ENCODE measurements at regions not wholly inside any gene's neighbourhood (a gene's known extent, or its start where the extent isn't known, plus 50 kb on each side); places are given as distances from the start of the nearest gene placed in this dataset.

DNA sequence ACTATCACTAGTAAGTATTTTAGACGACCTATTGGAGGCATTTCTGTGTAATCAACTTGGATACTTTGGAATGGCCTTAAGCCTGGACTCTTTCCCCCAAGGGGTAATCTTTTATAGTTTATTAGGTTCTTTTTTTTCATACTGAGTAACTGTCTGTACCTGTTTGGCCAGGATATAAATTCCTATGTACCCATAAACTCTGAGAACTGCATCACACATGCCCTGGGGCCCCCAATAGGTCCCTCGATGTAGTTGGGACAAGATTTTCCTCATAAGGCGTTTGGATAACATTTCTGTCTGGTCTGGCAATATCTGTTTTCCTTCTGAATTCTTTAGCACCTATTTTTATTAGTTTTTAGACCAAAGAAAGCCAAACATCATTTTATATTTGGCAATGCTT, 86.4 kb upstream of the WNT7A start:
- FAIRE-seq (no peak), DNase-seq (ENCODE audit: insufficient read length, low spot score) (no peak)
- TF ChIP-seq PAX5 (IDR thresholded peaks at IDR 0.05; ENCODE audit: insufficient read depth, low read length, severe bottlenecking) (no peak), POU2F2 (IDR thresholded peaks at IDR 0.05; ENCODE audit: low read depth, low read length) (no peak)

DNA sequence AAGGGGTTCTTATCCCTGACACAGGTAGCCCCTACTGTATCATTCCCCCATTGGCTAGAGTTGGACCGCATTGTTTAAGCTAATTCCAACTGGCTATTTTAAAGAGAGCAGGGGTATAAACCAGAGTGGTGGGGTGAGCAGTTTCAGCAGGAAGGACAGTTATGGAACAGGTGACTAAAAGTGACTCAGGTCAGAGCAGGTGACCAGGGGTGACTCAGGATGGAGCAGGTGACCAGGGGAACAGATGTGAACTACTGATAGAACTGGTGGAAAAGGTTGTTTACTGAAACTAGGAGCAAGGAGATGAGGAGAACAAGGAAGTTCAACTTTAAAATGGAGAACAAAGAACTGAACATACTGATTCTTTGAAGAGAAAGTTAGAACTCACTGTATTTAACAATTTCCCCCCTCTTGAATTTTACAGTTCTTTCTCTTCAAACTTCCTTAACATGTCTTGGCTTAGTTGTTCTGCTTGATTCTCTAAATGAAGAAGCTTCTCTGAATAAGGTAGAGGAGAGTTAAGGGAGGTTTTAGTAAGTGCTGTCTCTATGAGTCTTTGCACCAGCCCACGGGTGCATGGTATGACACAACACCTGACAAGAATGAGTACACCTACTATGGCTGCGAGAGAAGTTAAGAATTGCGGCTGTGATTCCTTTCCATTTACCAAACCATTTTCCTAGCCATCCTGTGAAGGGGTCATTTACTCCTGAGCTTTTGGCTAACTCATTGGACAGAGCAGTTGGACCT, 83.4 kb upstream of the WNT7A start:
- DNase-seq (ENCODE audit: insufficient read length, low spot score) (no peak), FAIRE-seq (no peak)
- TF ChIP-seq POLR2AphosphoS5 (IDR thresholded peaks at IDR 0.05; ENCODE audit: low read depth, low read length): no peak
- TF ChIP-seq SPI1 (IDR thresholded peaks at IDR 0.05; ENCODE audit: low read depth, low read length): no peak
- TF ChIP-seq TAF1 (IDR thresholded peaks at IDR 0.05; ENCODE audit: low read depth, low read length): no peak
- no peak for TF ChIP-seq PAX5 (IDR thresholded peaks at IDR 0.05; ENCODE audit: insufficient read depth, low read length, severe bottlenecking)
- TF ChIP-seq POLR2A (IDR thresholded peaks at IDR 0.05; ENCODE audit: low read depth, low read length): no peak
- TF ChIP-seq POU2F2 (IDR thresholded peaks at IDR 0.05; ENCODE audit: low read depth, low read length): no peak

DNA sequence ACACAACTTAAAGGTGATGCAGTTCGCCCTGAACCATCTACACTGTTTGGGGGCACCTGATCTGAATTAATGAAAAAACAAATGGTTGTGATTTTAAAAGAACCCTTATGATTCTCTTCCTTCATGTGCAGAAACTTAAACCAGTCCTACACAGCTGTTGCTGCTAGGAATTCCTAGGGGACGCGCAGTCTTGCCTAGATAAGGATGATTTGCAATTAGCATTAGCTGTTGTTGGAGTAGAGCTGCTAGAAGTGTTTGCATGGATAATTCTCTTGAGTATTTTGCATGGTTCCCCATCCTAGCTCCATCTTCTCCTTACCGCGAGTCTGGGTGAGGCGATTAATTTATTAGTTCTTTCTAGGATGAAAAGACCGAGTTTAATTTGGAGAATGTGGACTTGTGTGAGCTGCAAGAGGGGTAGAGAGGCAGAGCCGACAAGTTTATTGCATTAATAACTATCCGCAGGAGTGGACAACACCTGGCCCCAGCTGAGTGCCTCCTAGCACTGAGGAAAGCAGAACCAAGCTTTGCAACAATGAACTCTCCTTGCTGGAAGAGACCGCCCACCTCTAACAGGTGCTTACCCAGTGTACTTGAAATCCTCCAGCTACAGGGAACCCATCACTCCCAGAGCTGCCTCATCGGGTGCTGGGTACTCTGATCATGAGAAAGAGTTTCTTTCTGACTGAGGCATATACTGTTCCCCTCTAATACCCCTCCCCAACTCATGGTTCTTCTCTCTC, 75.0 kb upstream of the WNT7A start:
- no peak for TF ChIP-seq TAF1 (IDR thresholded peaks at IDR 0.05; ENCODE audit: low read depth, low read length)
- no peak for TF ChIP-seq PAX5 (IDR thresholded peaks at IDR 0.05; ENCODE audit: insufficient read depth, low read length, severe bottlenecking)
- TF ChIP-seq POU2F2 (IDR thresholded peaks at IDR 0.05; ENCODE audit: low read depth, low read length): no peak
- no peak for TF ChIP-seq POLR2A (IDR thresholded peaks at IDR 0.05; ENCODE audit: low read depth, low read length)
- no peak for TF ChIP-seq SPI1 (IDR thresholded peaks at IDR 0.05; ENCODE audit: low read depth, low read length)
- TF ChIP-seq POLR2AphosphoS5 (IDR thresholded peaks at IDR 0.05; ENCODE audit: low read depth, low read length): no peak
- FAIRE-seq (no peak), DNase-seq (ENCODE audit: insufficient read length, low spot score) (no peak)

DNA sequence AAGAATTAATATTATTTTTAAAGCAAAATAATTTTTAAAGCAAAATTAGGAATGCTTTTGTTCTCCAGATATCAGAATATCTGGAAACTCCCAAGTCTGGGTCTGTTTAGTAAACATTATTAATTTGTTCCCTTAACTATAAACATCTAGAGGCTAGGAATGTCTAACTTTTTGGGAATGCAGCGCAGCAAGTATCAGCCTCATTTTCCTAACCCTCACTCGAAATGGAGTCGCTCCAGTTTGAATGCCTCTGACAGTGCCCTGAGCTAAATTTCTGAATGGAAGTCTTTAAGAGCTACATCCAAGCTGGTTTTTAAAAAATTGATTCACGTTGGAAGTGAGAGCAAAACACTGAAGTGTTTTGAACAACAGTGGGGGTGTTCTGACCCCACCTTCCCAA, 74.4 kb upstream of the WNT7A start:
- DNase-seq (ENCODE audit: insufficient read length, low spot score): no peak
- no peak for TF ChIP-seq POU2F2 (IDR thresholded peaks at IDR 0.05; ENCODE audit: low read depth, low read length)
- FAIRE-seq: no peak

- FAIRE-seq: no peak
- TF ChIP-seq POU2F2 (IDR thresholded peaks at IDR 0.05; ENCODE audit: low read depth, low read length): no peak
- no peak for TF ChIP-seq POLR2A (IDR thresholded peaks at IDR 0.05; ENCODE audit: low read depth, low read length)
Observed at GRCh38 chr3:13951184-13951583, 71.3 kb upstream of the WNT7A start.

GRCh38 chr3:13950042-13950441, 70.2 kb upstream of the WNT7A start:
- FAIRE-seq: no peak
- no peak for DNase-seq (ENCODE audit: insufficient read length, low spot score)
- TF ChIP-seq PAX5 (IDR thresholded peaks at IDR 0.05; ENCODE audit: insufficient read depth, low read length, severe bottlenecking) (no peak), POU2F2 (IDR thresholded peaks at IDR 0.05; ENCODE audit: low read depth, low read length) (no peak), SPI1 (IDR thresholded peaks at IDR 0.05; ENCODE audit: low read depth, low read length) (no peak), TAF1 (IDR thresholded peaks at IDR 0.05; ENCODE audit: low read depth, low read length) (no peak), POLR2A (IDR thresholded peaks at IDR 0.05; ENCODE audit: low read depth, low read length) (no peak), POLR2AphosphoS5 (IDR thresholded peaks at IDR 0.05; ENCODE audit: low read depth, low read length) (no peak)

More at GRCh38 chr3:13951184-13951583, 71.3 kb upstream of the WNT7A start:
- DNase-seq (ENCODE audit: insufficient read length, low spot score): no peak

- no peak for FAIRE-seq
- no peak for DNase-seq (ENCODE audit: insufficient read length, low spot score)
- TF ChIP-seq TAF1 (IDR thresholded peaks at IDR 0.05; ENCODE audit: low read depth, low read length): no peak
- no peak for TF ChIP-seq POLR2AphosphoS5 (IDR thresholded peaks at IDR 0.05; ENCODE audit: low read depth, low read length)
- no peak for TF ChIP-seq PAX5 (IDR thresholded peaks at IDR 0.05; ENCODE audit: insufficient read depth, low read length, severe bottlenecking)
- TF ChIP-seq POLR2A (IDR thresholded peaks at IDR 0.05; ENCODE audit: low read depth, low read length): no peak
- TF ChIP-seq SPI1 (IDR thresholded peaks at IDR 0.05; ENCODE audit: low read depth, low read length): no peak
- TF ChIP-seq POU2F2 (IDR thresholded peaks at IDR 0.05; ENCODE audit: low read depth, low read length): no peak
Observed at GRCh38 chr3:13947912-13948311, 68.0 kb upstream of the WNT7A start.

GRCh38 chr3:13939206-13939605, 59.3 kb upstream of the WNT7A start:
- TF ChIP-seq POU2F2 (IDR thresholded peaks at IDR 0.05; ENCODE audit: low read depth, low read length) (no peak), PAX5 (IDR thresholded peaks at IDR 0.05; ENCODE audit: insufficient read depth, low read length, severe bottlenecking) (no peak), TAF1 (IDR thresholded peaks at IDR 0.05; ENCODE audit: low read depth, low read length) (no peak), POLR2A (IDR thresholded peaks at IDR 0.05; ENCODE audit: low read depth, low read length) (no peak), SPI1 (IDR thresholded peaks at IDR 0.05; ENCODE audit: low read depth, low read length) (no peak), POLR2AphosphoS5 (IDR thresholded peaks at IDR 0.05; ENCODE audit: low read depth, low read length) (no peak)
- DNase-seq (ENCODE audit: insufficient read length, low spot score): no peak
- no peak for FAIRE-seq

DNA sequence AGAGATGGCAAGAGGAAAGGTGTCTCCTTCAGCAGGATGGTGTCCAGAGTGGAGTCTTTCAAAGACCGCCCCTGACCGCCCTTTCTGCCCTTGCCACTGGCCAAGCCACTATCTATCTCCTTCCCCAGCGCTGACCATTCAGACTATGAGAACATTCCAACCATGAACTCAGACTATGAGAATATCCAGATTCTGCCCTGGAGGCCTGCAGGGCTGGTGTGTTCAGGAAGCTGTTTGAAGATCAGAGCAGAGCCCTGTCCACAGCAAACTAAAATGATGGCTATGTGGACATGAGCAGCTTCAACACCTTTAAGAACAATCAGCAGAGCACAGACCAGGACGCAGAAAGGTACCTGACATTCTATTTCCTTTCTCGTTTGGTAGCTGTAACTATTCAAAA, 57.3 kb upstream of the WNT7A start:
- TF ChIP-seq POLR2AphosphoS5 (IDR thresholded peaks at IDR 0.05; ENCODE audit: low read depth, low read length) (no peak), POU2F2 (IDR thresholded peaks at IDR 0.05; ENCODE audit: low read depth, low read length) (no peak)
- DNase-seq (ENCODE audit: insufficient read length, low spot score): no peak
- FAIRE-seq: no peak

DNA sequence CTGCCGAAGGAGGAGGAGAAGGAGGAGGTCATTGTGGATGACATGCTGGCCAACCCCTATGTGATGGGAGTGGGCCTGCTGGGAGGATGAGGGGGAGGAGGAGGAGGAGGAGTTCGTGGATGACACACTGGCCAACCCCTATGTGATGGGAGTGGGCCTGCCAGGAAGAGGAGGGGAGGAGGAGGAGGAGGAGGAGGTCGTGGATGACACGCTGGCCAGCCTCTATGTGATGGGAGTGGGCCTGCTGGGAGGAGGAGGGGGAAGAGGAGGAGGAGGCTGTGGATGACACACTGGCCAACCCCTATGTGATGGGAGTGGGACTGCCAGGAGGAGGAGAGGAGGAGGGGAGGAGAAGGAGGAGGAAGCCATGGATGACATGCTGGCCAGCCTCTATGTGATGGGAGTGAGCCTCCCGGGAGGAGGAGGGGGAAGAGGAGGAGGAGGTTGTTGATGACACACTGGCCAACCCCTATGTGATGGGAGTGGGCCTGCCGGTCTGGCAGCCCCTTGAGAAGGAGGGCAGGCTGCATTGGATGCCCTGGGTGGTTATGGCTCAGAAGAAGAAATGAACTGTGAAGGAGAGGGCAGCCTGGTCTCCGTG, 55.7 kb upstream of the WNT7A start:
- no peak for TF ChIP-seq POLR2AphosphoS5 (IDR thresholded peaks at IDR 0.05; ENCODE audit: low read depth, low read length)
- no peak for DNase-seq (ENCODE audit: insufficient read length, low spot score)
- no peak for FAIRE-seq
